CD4-positive, alpha-beta T cell treated with Interferon gamma for 1 hour (primary cell): ENCODE measurements at regions not wholly inside any gene's neighbourhood (a gene's known extent, or its start where the extent isn't known, plus 50 kb on each side); places are given as distances from the start of the nearest gene placed in this dataset.

Experiments
- DNase-seq: peaks from one replicate; pipeline ENCODE4 v3.0.0-alpha.2; 2020

- DNase-seq, result no peak
Measured at GRCh38 chr6:115398607-115399006, 662.1 kb downstream of the FRK start.

- no peak for DNase-seq
Measured at GRCh38 chr6:115396112-115396906, 664.4 kb downstream of the FRK start.

- no peak for DNase-seq
Measured at GRCh38 chr6:115393821-115394220, 666.9 kb downstream of the FRK start.

- DNase-seq, result no peak
Measured at GRCh38 chr6:115370202-115370601, 690.5 kb downstream of the FRK start.

GRCh38 chr6:115365783-115366182 is 694.9 kb downstream of the FRK start:
- no peak for DNase-seq

- DNase-seq, result no peak
Measured at GRCh38 chr6:115363379-115363778, 697.3 kb downstream of the FRK start.

GRCh38 chr6:115362234-115362633 is 698.5 kb downstream of the FRK start:
- DNase-seq, result no peak

- DNase-seq, result no peak
Measured at GRCh38 chr6:115360602-115361325, 699.9 kb downstream of the FRK start.

GRCh38 chr6:115358616-115359015 is 702.1 kb downstream of the FRK start:
- no peak for DNase-seq

GRCh38 chr6:115356371-115356770 is 704.3 kb downstream of the FRK start:
- DNase-seq, result no peak

GRCh38 chr6:115323001-115323400 is 737.7 kb downstream of the FRK start:
- no peak for DNase-seq

GRCh38 chr6:115319823-115320222 is 740.9 kb downstream of the FRK start:
- no peak for DNase-seq

GRCh38 chr6:115310156-115310555 is 750.5 kb downstream of the FRK start:
- no peak for DNase-seq

GRCh38 chr6:115302731-115303130 is 758.0 kb downstream of the FRK start:
- no peak for DNase-seq

- no peak for DNase-seq
Measured at GRCh38 chr6:115287467-115287866, 773.2 kb downstream of the FRK start.

- no peak for DNase-seq
Measured at GRCh38 chr6:115276881-115277565, 783.7 kb downstream of the FRK start.

- DNase-seq, result no peak
Measured at GRCh38 chr6:115272311-115272710, 788.4 kb downstream of the FRK start.

GRCh38 chr6:115271434-115271833 is 789.3 kb downstream of the FRK start:
- DNase-seq, result no peak

- DNase-seq, result no peak
Measured at GRCh38 chr6:115270953-115271352, 789.7 kb downstream of the FRK start.

GRCh38 chr6:115241373-115241772 is 819.3 kb downstream of the FRK start:
- no peak for DNase-seq

GRCh38 chr6:115221198-115221597 is 839.5 kb downstream of the FRK start:
- DNase-seq, result no peak

GRCh38 chr6:115220551-115221159 is 840.0 kb downstream of the FRK start:
- DNase-seq, result no peak

- DNase-seq, result no peak
Measured at GRCh38 chr6:115219645-115220044, 841.0 kb downstream of the FRK start.
